ENCODE measurements at regions not wholly inside any gene's neighbourhood (a gene's known extent, or its start where the extent isn't known, plus 50 kb on each side); places are given as distances from the start of the nearest gene placed in this dataset.

DNA sequence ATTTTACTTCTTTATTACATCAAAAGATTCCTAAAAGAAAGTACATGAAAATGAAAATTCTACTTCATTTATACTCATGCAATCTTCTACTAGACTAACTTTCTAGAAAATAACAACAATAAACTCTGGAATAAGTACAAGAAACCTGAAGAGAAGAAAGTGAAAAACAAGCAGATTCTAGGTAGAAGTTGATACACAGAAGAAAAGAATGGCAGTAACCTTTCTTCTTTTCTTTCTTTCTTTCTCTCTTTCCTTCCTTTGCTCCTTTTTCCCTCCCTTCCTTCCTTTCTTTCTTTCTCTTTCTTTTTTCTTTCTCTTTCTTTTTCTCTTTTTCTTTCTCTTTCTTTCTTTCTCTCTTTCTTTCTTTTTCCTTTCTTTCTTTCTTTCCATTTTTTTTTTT is 541.7 kb upstream of the ANKRD30A start:
- no peak overlapping the region for H3K27ac Mint-ChIP-seq
- H3K4me3 Mint-ChIP-seq, result no peak overlapping the region
- H3K4me1 Mint-ChIP-seq, result no peaks in the 10 kb centered on the region
- no peaks in the 10 kb centered on the region for H3K36me3 Mint-ChIP-seq
- peaks cover 12% of the 10 kb centered on the region for H3K9me3 Mint-ChIP-seq
- no peak for DNase-seq
- no peaks in the 10 kb centered on the region for H3K27me3 Mint-ChIP-seq
- CTCF ChIA-PET, result no interaction called here

DNA sequence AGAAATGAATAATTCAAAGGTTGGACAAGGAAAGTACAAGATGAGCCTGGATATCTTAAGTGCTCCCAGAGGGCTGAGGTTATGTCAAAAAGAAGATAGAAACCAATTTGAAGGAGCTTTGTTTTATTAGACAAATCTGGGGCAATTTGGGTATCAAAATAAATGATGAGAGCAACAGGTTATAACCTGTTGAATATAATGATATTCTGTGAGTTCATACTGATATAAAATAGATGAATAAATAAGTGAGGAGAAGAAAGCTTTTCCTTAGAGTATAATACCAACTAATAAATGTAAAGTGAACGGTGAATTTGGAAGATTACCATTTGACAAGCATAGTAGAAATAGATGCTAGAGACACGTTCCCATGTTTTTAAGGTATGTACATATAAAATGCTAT is 544.2 kb upstream of the ANKRD30A start:
- Mint-ChIP-seq H3K4me3 (no peak overlapping the region), H3K4me1 (no peaks in the 10 kb centered on the region), H3K27ac (no peak overlapping the region), H3K36me3 (no peaks in the 10 kb centered on the region), H3K27me3 (no peaks in the 10 kb centered on the region), H3K9me3 (peaks cover 18% of the 10 kb centered on the region)
- CTCF ChIA-PET, result no interaction called here
- no peak for DNase-seq

DNA sequence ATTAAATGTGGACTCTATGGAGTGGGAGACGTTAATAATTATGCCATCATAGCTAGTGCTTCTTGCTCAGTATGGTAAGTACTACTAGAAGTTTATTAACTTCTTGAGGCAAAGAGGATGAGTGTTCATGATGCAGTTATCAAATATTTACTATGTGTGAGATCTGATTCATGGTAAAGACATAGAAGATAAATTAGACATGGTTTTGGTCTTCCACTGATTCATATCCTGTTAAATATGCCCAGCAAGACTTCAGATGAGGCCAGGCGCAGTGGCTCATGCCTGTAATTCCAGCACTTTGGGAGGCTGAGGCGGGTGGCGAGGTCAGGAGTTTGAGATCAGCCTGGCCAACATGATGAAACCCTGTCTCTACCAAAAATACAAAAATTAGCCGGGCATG is 547.1 kb upstream of the ANKRD30A start:
- H3K4me3 Mint-ChIP-seq, result no peak overlapping the region
- no peaks in the 10 kb centered on the region for H3K36me3 Mint-ChIP-seq
- H3K4me1 Mint-ChIP-seq, result no peaks in the 10 kb centered on the region
- DNase-seq, result no peak
- peaks cover 16% of the 10 kb centered on the region for H3K9me3 Mint-ChIP-seq
- H3K27ac Mint-ChIP-seq, result no peak overlapping the region
- no peaks in the 10 kb centered on the region for H3K27me3 Mint-ChIP-seq
- CTCF ChIA-PET, result no interaction called here

DNA sequence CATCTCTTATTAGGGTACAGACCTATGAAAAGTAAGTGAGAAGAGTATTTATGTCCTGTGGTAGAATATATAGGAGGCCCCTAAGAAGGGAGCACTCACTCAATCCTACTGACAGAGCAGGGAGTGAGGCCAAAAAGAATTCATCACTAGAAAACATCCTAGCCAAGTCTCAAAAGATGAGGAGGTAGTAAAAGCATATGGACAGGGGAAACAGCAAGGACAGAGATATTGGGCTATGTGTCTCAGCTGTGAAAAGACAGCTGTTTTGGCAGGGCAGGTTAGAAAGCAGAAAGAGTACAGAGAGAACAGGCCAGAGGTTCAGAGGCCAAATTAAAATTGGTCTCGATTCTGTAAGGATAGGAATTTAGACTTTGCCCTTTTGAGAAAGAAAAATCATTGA is 548.3 kb upstream of the ANKRD30A start:
- DNase-seq, result no peak
- no peaks in the 10 kb centered on the region for H3K4me1 Mint-ChIP-seq
- CTCF ChIA-PET, result no interaction called here
- H3K36me3 Mint-ChIP-seq, result no peaks in the 10 kb centered on the region
- H3K27me3 Mint-ChIP-seq, result no peaks in the 10 kb centered on the region
- no peak overlapping the region for H3K4me3 Mint-ChIP-seq
- H3K9me3 Mint-ChIP-seq, result peaks cover 14% of the 10 kb centered on the region
- no peak overlapping the region for H3K27ac Mint-ChIP-seq

- H3K9me3 Mint-ChIP-seq, result peaks cover 15% of the 10 kb centered on the region
- CTCF ChIA-PET, result interaction anchor here (0.6 kb wide), 1 partner anchor 219 kb away, joined by 3 read pairs; no protein-coding TSS in a partner anchor
- no peak overlapping the region for H3K4me3 Mint-ChIP-seq
- no peaks in the 10 kb centered on the region for H3K4me1 Mint-ChIP-seq
- H3K27me3 Mint-ChIP-seq, result no peaks in the 10 kb centered on the region
- H3K27ac Mint-ChIP-seq, result no peak overlapping the region
- DNase-seq, result no peak
- H3K36me3 Mint-ChIP-seq, result no peaks in the 10 kb centered on the region
Measured at GRCh38 chr10:36574207-36574606, 551.2 kb upstream of the ANKRD30A start.

DNA sequence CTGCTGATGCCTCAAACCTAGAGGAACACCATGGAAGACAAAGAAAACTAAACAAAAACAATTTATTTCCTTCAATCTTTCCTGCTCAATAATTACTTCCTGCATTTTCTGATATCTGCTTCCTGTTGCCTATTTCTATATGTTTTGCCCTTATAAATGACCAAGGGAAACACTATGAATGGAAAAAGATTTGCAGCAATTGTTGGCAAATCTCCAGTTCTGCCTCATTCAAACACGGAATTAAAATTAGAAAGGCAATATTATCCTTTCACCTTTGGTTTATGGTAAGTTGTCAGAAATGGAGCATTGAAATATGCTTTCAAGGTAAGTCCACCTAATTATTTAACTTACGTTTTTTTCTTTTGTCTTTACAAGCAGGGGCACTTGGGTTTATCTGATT is 552.2 kb upstream of the ANKRD30A start:
- no peak for DNase-seq
- H3K9me3 Mint-ChIP-seq, result peaks cover 13% of the 10 kb centered on the region

GRCh38 chr10:36564433-36564832 is 561.0 kb upstream of the ANKRD30A start:
- peaks cover 4% of the 10 kb centered on the region for H3K9me3 Mint-ChIP-seq
- H3K36me3 Mint-ChIP-seq, result no peaks in the 10 kb centered on the region
- no peaks in the 10 kb centered on the region for H3K4me1 Mint-ChIP-seq
- no peak for DNase-seq
- no peak overlapping the region for H3K4me3 Mint-ChIP-seq
- no peak overlapping the region for H3K27ac Mint-ChIP-seq
- CTCF ChIA-PET, result no interaction called here
- no peaks in the 10 kb centered on the region for H3K27me3 Mint-ChIP-seq

More for the DNA sequence above, 552.2 kb upstream of the ANKRD30A start:
- Mint-ChIP-seq H3K27me3 (no peaks in the 10 kb centered on the region), H3K4me1 (no peaks in the 10 kb centered on the region), H3K27ac (no peak overlapping the region), H3K36me3 (no peaks in the 10 kb centered on the region), H3K4me3 (no peak overlapping the region)
- CTCF ChIA-PET, result no interaction called here

DNA sequence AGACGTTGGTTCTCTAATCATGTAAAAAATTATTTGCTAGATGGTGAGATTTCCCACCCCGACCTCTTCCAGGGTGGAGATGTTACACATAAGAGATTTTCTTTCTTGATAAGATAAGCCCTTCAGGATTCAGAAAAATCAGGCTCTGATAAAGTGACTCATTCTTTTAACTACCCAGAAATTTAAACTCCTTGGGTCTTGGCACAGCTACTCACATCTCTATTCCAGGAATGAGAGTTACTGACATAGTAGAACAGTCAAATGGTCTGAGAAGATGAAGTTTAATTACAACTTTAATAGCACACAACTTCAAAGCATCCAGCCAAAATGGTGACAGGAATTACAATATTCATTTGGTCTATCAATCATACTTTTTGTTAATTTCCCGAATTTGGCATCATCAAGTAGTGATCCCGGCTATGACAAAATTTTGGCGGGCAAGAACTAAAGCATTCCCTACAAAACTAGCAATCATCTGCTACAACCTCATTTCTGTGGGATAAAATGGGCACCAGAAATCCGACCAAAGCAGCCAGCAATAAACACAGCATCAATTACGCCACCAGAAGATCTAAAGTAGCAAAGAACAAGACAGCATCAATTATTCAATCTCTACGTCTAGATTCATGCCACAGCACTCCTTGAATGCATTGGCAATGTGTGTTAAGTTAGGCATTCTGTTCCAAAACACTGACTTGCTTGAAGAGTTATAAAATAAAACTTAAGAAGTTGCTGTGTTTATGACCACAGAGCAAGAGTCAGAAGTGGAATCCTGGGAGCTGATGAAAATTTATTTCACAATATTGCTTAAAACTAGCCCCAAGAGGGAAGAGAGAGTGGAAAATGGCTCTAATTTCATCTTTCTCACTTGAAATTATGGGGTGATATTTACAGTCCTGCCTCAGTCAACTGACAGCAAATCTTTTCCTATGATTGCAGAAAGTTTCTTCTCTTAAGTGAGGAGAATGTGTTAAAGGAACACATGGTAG is 565.7 kb upstream of the ANKRD30A start:
- Mint-ChIP-seq H3K27ac (no peak overlapping the region), H3K4me3 (no peak overlapping the region), H3K27me3 (no peaks in the 10 kb centered on the region), H3K9me3 (peaks cover 1% of the 10 kb centered on the region), H3K4me1 (no peaks in the 10 kb centered on the region), H3K36me3 (no peaks in the 10 kb centered on the region)
- CTCF ChIA-PET, result no interaction called here
- DNase-seq, result no peak

DNA sequence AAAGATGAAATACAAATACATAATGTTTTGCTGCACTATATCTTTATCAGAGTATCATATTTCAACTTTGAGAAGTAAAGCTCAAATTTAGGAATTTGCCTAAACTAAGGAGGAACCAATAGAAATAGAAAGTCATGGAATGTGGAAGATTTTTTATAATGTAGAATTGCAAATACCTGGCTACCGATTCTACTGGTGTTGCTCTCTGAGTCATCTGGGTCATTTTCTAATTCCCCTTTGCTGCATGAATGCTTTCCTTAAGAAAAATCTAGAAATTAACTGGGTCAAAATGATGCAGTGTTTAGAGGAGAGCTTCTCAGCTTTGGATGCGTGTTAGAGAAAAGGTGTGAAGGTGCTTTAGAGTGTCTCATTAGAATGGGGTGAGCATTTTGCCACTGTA is 568.9 kb upstream of the ANKRD30A start:
- CTCF ChIA-PET, result no interaction called here
- Mint-ChIP-seq H3K36me3 (no peaks in the 10 kb centered on the region), H3K27me3 (no peaks in the 10 kb centered on the region), H3K27ac (no peak overlapping the region), H3K9me3 (peaks cover 3% of the 10 kb centered on the region), H3K4me3 (no peak overlapping the region), H3K4me1 (no peaks in the 10 kb centered on the region)
- DNase-seq, result no peak

GRCh38 chr10:36555036-36555435 is 570.4 kb upstream of the ANKRD30A start:
- H3K27ac Mint-ChIP-seq, result no peak overlapping the region
- no peaks in the 10 kb centered on the region for H3K4me1 Mint-ChIP-seq
- no peaks in the 10 kb centered on the region for H3K27me3 Mint-ChIP-seq
- CTCF ChIA-PET, result no interaction called here
- no peak for DNase-seq
- H3K9me3 Mint-ChIP-seq, result peaks cover 3% of the 10 kb centered on the region
- no peak overlapping the region for H3K4me3 Mint-ChIP-seq
- H3K36me3 Mint-ChIP-seq, result no peaks in the 10 kb centered on the region

- H3K27ac Mint-ChIP-seq, result no peak overlapping the region
- CTCF ChIA-PET, result no interaction called here
- H3K9me3 Mint-ChIP-seq, result peaks cover 16% of the 10 kb centered on the region
- H3K36me3 Mint-ChIP-seq, result no peaks in the 10 kb centered on the region
- no peak for DNase-seq
- H3K27me3 Mint-ChIP-seq, result no peaks in the 10 kb centered on the region
- H3K4me3 Mint-ChIP-seq, result no peak overlapping the region
- no peaks in the 10 kb centered on the region for H3K4me1 Mint-ChIP-seq
Measured at GRCh38 chr10:36547965-36548364, 577.4 kb upstream of the ANKRD30A start.

GRCh38 chr10:36542493-36542892 is 582.9 kb upstream of the ANKRD30A start:
- DNase-seq, result no peak
- Mint-ChIP-seq H3K27me3 (no peaks in the 10 kb centered on the region), H3K36me3 (no peaks in the 10 kb centered on the region), H3K4me1 (no peaks in the 10 kb centered on the region), H3K4me3 (no peak overlapping the region), H3K9me3 (peaks cover 10% of the 10 kb centered on the region), H3K27ac (no peak overlapping the region)
- CTCF ChIA-PET, result no interaction called here

DNA sequence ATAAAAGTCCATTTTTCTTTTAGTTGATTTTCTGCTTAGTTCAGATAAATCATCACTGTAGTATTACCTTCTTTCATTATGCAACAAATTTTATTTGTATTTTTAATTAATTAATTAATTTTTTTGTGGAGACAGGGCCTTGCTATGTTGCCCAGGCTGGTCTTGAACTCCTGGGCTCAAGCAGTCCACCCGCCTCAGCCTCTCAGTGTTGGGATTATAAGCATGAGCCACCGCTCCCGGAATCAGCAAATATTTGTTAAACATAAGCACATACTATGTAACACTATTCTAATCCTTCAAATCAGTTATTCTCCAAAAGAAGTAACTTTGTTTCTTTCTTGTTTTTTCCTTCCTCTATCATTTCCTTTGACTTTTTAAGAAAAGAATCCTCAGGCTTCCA is 584.8 kb upstream of the ANKRD30A start:
- Mint-ChIP-seq H3K36me3 (no peaks in the 10 kb centered on the region), H3K27me3 (no peaks in the 10 kb centered on the region), H3K27ac (no peak overlapping the region), H3K4me3 (no peak overlapping the region), H3K9me3 (peaks cover 6% of the 10 kb centered on the region), H3K4me1 (no peaks in the 10 kb centered on the region)
- DNase-seq, result no peak
- CTCF ChIA-PET, result no interaction called here

GRCh38 chr10:36538953-36539586 is 586.3 kb upstream of the ANKRD30A start:
- CTCF ChIA-PET, result no interaction called here
- H3K36me3 Mint-ChIP-seq, result no peaks in the 10 kb centered on the region

DNA sequence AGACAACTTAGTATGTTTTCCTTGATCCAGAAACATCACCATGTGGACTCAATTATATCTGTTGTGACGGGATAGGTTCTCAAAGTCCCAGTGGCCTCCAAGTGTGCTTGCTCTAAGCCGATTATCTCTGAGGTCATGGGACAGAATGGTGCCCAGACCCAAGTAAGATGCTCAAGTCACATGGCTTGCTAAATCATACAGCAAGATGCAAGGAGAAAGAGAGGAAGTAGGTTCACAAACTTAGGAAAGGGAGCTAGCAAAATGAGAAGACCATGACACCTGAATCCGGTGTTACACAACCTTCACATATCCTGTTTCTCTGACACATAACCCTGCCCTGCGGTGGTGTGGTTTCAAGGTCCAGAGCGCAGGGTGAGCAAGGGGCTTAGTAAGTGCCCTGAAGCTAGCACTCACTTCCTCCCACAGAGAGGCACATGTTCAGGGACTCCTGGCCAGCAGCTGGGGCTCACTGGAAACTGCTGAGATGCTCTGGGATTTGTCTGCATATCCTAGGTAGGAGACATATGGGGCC is 590.9 kb upstream of the ANKRD30A start:
- no peaks in the 10 kb centered on the region for H3K4me1 Mint-ChIP-seq
- peaks cover 2% of the 10 kb centered on the region for H3K9me3 Mint-ChIP-seq
- H3K4me3 Mint-ChIP-seq, result no peak overlapping the region
- H3K27ac Mint-ChIP-seq, result no peak overlapping the region
- CTCF ChIA-PET, result no interaction called here
- no peaks in the 10 kb centered on the region for H3K27me3 Mint-ChIP-seq
- no peaks in the 10 kb centered on the region for H3K36me3 Mint-ChIP-seq
- DNase-seq, result no peak

More at GRCh38 chr10:36538953-36539586, 586.3 kb upstream of the ANKRD30A start:
- Mint-ChIP-seq H3K27ac (no peak overlapping the region), H3K9me3 (peaks cover 6% of the 10 kb centered on the region), H3K27me3 (no peaks in the 10 kb centered on the region), H3K4me3 (no peak overlapping the region), H3K4me1 (no peaks in the 10 kb centered on the region)
- DNase-seq, result no peak

All from activated naive CD4-positive, alpha-beta T cell treated with anti-CD3 and anti-CD28 coated beads, Interleukin-2, amount 10 ng/mL, durations not matched to agents 7 days and 5 days (primary cell).